Left cardiac atrium (tissue), 4 donors: ENCODE measurements at regions not wholly inside any gene's neighbourhood (a gene's known extent, or its start where the extent isn't known, plus 50 kb on each side); places are given as distances from the start of the nearest gene placed in this dataset.
A peak's percentile ranks its signal among the peaks of the same experiment; 100 is the strongest.

Source experiments
- ATAC-seq, 2 donors: fragments of 200-7000 bp; cut with Tn5 transposase; one replicate each; pipeline ENCODE4 v1.9.1; 2020; ENCODE audit warnings: mild to moderate bottlenecking in 2 of 2, moderate library complexity in 2 of 2
- DNase-seq: peaks from one replicate; pipeline ENCODE4 v3.0.0-alpha.2; 2020
- intact Hi-C, 2 donors: fragments of 100-400 bp; cut with DNase I; formaldehyde crosslinking; loops; one replicate each; pipeline versions ENCODE4 v1.14.1 to v1.15.1; 2022 to 2023
- donor health status: DM: no; HTN: yes; CAD: no.
- donor health status: DM: no; HTN: yes; CAD: no; lungs with severe emphysema.
- donor health status: DM: yes; HTN: yes; CAD: no.
- donor health status: Dilated cardiomyopathy.

DNA sequence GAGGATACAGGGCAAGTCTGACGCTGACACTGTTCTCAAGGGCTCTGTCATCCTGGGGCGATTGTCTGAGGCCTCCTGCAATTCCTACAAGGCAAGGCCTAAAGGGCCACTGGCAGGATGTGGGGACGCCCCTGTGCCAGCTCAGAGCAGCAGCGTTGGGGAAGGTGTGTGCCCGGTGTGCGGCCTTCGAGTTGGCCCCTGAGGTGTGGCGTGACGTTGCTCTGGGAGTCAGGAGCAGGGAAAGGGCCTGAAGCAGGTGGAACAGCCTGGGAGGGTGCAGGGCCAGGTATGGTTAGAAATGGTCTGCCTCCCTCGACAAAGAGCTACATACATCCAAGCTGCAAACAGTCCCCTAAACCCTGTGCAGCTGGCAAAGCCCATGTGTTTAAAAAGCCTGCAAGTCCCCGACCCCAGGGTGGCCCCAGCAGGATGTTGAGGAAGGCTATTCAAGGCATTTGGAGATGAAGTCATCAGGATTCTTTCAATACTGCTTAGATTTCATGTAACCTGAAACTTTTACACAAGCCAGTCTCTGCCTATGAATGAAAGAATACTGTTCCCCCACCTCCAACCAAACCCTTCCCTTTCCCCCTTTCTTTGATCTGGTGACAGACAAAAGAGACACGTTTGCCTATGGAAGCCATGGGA, 142.5 kb upstream of the TNS3 start:
- no peak for ATAC-seq
- intact Hi-C loops, result no loop called here
- no peak for DNase-seq

DNA sequence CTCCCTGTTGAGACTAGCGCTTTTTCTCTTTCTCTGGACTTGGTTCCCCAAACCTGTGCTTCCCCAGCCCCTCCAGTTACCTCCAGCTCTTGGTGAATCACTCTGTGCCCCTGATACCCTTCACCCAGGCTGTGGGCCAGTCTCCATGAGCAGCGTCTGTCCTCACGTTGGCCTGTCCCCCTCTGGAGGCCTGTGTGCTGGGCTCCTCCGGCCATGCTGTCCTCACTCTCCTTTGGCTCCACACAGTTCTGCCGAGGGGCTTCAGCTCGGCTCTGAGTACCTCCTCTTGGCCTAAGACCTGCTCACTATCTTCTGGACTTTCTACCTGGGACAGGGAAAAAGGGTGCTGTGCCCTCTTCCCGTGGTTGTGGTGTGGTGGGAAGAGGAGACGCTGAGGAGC, 140.2 kb upstream of the TNS3 start:
- ATAC-seq (no peak), DNase-seq (no peak)
- intact Hi-C loops, result no loop called here

DNA sequence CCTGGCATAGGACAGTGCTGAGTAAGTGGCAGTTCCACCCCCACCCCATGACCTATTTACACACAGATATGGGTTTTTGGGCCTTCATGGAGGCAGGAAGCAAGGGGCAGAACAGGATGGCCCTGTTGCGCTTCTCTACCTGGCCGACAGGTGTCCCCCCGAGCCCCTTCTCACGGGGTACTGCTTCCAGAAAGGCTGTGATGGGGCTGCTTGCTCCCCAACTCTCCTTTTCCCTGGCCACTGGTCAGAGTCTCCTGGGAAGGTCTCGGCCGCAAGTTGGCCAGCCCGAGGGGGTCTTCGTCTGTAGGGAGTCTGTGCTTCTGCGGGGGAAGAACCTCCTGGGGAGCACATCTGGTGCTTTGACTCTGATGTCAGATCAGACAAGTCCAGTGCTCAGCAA, 139.8 kb upstream of the TNS3 start:
- ATAC-seq, result no peak
- intact Hi-C loops, result no loop called here

DNA sequence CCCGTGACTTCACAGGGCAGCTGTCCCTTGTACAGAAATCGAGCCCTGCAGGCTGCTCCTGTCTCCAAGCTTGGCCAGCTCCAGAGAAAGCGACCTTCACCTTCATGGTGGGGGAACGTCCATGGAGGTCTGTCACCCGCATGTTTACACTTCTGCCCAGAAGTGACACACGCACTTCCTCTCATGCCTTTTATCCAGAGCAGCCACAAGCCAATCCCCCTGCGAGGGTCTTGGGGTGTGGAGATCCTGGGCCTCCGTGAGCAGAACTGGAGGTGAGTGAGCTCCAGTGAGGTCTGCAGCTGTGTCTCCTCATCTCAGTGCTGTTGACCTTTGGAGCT, 139.0 kb upstream of the TNS3 start:
- intact Hi-C loops, result no loop called here
- DNase-seq, result no peak
- ATAC-seq, result no peak

More for the DNA sequence above, 139.8 kb upstream of the TNS3 start:
- no peak for DNase-seq

DNA sequence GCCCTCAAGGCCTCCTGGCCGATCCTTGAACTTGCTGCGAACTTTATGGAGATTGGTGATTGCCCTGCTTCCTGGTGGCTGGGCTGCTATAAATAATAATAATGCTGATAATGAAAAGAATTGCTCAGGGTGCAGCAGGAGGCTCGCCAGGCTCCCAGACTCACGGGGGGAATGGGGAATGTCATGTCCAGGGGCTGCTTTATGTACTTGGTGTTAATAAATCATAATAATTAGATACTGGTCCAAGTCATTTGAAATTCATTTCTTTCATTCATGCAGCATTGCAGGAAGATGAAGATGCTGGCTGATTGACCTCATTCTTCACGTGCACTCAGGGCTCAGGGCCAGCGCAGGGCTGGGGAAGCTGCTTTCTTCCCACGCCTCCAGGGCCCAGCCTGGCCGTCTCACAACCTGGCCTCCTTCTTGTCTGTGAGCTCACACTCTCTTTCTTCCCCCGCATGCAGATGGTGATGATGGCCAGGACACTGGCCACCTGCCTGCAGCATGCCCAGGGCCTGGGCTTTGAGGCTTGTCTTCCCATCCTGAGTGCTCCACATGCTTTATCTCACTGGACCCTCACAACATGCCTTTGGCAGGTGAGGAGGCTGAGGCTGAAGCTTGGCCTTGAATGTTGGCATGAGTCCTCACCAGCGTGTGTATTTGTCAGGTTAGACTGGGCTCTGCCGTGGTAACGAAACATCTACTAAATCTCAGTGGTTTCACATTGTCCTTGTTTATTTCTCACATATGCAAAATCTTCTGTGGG, 138.4 kb upstream of the TNS3 start:
- peak; percentile 56 for DNase-seq

DNA sequence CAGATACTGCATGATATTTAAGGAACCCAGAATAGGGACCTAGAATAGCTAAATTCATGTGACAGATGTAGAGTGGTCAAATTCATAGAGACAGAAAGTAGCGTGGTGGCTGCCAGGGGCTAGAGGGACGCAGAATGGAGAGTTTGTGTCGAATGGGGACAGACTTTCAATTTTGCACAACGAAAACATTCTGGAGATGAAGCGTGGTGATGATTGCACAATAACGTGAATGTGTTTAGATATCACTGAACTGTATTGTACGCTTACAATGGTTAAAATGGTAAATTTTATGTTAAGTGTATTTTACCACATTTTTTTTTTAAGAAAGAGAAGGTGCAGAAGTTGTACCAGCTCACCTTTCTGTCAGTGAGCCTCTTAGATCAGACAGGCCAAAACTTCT, 137.8 kb upstream of the TNS3 start:
- DNase-seq, result no peak
- ATAC-seq, result no peak
- intact Hi-C loops, result no loop called here

More for the DNA sequence above, 138.4 kb upstream of the TNS3 start:
- intact Hi-C loops, result no loop called here
- peak; percentile 50 to 86 for ATAC-seq

DNA sequence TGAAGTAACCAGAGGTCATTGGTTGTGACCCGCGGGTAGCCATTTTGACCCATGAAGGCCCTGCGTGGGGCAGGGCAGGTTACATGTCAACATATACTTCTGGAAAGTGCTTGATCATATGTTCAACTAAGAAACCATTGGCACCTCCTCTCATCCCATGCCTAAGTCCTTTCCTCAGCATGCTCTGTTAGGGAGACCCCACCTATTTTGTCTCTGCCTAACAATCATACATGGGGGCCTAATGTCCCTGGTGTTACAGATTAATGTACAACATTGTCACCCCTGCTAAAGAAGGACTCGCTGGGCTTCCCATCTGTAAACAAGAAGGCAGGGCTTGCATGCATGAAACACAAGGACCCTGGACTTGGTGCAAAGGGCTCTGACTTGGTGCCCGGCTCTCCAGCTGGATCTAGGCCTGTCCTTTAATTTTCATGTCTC, 133.7 kb upstream of the TNS3 start:
- DNase-seq (no peak), ATAC-seq (no peak)
- intact Hi-C loops, result no loop called here

DNA sequence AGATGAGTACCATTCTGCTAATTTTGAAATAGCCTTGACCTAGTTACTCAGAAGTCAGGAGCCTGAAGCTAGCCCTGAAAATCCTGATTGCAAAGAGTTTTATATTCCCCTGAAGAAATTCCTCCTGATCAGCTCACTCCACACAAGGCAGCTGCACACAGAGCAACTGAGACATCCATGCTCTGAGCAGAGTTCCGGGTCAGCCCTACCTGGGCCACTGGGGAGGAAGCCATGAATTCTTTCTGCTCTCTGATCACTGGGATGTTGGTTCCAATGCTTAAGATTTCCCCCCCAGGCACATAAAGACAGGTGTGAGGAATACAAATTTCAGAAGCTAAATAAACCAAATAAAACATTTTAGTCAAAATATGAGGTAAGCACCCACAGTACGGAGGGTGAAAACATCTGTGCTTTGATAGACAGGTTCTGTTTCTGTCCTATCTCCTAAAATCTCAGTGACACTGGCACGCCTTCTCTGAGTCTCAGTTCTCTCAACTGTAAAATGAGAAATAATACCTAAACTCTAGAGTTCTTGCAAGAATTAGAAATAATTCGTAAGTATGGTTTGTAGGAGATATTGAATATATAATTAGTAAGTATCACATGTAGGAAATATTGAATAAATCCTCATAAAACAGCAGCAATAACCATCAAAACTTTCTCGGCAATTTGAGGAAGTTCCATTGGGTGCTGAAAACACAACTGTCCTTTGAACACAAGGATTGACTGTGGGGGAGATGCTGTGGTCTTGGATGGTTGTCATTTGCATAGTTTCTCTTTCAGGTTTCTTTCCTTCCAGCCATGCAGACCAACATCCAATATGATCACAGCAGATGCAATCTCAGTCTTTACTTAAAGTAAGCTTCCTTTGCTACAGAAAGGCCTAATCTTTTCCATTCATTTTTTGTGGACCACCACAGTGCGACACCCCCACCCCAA, 133.0 kb upstream of the TNS3 start:
- DNase-seq, result no peak
- intact Hi-C loops, result no loop called here
- no peak for ATAC-seq

DNA sequence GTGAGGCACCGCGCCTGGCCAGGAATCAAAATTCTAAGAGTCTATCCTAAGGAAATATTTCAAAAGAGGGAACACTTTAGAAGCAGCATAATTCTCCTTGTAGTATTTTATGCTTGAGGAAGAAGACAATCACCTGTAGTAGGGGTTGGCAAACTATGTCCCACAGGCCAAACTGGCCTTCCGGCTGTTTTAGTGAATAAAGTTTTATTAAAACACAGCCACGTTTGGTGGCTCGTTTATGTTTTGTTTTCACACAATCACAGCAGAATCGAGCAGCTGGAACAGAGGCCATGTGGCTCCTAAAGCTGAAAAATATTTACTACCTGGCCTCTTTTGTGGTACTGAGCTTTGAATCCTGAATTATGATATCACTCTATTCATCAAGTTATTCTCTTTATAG, 131.7 kb upstream of the TNS3 start:
- DNase-seq (no peak), ATAC-seq (no peak)
- intact Hi-C loops, result no loop called here

DNA sequence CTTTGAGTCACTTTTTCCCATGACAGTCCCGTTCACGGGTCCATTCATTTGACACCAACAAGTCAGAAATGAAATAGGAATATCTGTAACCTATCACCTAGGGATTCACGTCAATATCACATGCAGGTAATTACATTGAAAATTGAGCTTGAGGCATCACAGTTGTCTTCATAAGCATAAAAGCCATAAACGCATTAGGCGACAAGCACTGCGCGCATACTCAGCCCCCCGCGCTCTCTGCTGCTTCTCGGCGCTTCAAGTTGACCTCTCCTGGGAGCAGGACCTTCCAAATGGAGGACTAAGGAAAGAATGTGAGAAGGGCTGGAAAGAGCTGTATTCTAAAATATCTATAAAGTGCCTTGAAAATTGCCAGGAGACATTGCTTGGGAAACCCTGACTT, 130.5 kb upstream of the TNS3 start:
- no peak for DNase-seq
- intact Hi-C loops, result no loop called here
- no peak for ATAC-seq

DNA sequence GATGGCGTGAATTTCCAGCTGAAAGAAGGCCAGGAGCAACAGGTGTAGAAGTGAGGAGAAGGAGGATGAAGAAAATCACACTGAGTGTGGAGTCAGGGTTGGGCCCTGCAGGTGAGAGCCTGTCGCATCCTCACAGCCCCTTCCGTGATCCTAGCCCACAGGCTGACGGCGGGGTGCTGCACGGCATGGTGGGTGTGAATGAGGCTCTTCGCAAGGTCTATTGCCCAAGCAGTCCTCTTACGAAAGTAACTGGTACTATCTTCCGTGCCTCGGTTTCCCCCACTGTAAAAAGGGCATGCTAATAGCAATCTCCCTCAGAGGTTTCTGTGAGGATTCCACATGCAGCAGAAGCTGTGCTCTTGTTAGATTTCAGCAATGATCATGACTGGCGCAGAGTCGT, 129.9 kb upstream of the TNS3 start:
- intact Hi-C loops, result no loop called here
- no peak for ATAC-seq

DNA sequence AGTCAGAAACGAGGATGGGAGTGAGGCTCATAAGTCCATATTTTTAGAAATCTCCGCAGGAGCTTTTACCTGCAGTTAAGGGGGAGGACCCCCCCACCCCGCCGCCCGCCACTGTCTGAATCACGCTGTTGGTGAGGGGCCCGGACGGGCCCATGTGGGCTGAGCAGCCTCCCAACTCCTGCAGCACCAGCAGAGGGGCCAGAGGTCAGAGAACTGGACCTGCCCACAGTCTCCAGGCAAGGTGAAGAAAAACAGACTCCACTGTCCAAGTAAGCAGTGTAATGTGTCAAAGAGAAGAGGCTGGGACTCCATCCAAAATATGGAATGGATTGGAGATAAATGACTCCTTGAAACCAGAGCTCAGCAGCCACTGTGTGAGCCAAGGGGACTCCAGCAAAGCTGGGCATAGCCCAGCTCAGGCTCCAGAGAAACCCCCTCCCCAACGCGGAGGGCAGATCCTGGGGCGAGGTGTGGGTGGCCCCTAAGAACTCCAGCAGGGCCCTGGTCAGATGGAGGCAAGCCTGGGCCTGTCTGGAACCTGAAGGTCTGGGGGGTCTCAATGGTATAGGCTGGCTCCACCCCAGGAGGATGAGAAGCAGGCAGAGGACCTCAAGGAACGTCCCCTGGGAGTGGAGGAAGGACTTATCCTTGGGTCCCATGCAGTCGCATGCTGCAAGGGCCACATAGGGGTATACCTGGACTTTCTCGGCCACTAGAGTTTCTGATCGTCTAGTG, 128.5 kb upstream of the TNS3 start:
- DNase-seq (no peak), ATAC-seq (peak in 1 of 2 donors; percentile 32)
- intact Hi-C loops, result no loop called here

More for the DNA sequence above, 129.9 kb upstream of the TNS3 start:
- no peak for DNase-seq

DNA sequence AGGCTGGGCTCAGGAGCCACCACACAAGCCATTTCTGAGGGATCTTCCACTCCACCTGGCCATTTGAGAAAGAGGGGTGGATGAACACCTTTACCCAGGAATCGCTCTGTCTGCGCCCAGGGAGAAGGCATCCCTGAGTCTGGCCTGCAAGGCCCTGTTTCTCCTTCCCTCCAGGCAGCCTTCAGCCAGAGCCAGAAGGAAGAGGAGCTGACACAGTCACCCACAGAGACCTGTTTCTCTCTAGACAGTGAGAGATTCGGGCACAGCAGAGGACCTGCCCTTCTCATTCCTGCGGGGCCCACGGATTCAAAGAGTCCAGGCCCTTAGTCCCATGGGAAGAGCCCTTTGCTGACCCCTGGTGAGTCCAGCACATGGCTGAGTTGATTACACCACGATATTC, 127.5 kb upstream of the TNS3 start:
- no peak for ATAC-seq
- intact Hi-C loops, result no loop called here
- no peak for DNase-seq

DNA sequence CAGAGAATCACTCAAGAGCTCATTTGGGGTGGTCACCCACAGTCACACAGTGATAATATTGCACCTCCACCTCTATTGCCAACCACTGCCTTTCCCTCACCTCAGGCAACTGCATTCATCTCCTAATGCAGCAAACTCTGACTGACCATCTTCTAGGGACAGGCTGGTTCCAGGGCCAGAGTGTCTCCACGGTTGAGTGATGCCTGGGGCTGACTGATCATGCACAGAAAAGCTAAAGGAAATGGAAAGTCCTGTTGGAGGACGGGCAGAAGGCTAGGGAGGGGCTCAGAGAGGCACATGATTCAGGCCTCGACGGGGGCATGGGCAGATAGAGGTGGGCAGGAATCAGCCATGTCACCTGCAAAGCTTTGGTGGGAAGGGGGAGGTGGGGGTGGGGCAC, 127.1 kb upstream of the TNS3 start:
- ATAC-seq, result no peak
- intact Hi-C loops, result no loop called here
- no peak for DNase-seq

DNA sequence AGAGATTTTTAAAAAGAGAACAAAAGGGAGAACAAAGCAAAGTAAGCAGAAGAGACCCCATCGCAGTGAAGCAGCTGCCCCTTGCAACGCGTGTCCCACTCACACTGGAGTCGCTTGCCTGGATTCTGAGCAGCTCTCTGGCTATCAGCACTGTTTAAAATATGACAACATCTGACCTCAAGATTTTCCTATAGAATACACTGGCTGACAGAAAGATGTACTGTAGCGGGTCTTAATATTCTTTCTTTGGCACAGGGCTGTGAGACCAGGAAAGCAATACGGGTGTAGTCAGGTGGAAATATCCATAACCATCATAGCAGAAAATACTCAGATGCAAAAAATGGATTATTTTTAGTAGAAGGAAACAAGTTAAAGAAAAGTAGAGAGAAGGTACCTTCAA, 125.7 kb upstream of the TNS3 start:
- no peak for ATAC-seq
- no peak for DNase-seq
- intact Hi-C loops, result no loop called here

DNA sequence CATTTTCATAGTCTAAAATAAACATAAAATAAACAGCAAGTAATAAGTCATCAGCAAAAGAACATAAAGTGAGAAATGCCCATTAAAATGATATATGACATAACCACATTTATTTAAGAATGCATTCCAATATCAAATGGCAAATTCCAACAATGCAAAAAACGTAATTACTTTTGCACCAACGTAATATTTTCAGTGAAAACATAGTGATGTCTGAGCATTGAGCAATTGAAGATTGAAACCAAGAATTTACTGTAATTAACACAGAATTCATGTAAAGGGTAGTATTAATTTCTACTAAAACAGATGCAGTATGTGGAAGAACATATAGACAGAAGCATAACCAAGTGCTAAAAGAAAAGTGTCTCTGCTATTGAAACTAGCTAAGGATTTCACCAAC, 123.0 kb upstream of the TNS3 start:
- intact Hi-C loops, result no loop called here
- ATAC-seq (no peak), DNase-seq (no peak)

DNA sequence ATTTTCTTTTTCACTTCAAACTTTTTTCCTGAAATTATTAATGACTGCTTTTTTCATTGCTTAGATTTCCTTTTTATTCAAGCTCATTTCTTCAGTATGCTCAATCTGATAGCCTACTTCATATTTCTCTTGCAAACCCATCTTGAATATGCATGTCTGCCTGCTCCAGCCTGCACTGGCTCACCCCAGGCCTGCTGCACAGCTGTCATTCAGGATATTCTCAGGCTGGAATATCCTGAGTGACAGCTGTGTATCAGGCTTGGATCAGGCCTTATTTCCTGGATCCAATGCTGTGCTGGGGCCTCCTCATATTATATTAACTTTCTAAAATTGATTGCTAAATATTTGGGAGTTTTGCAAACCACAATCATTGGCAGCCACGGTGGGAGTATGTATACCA, 120.2 kb upstream of the TNS3 start:
- intact Hi-C loops, result no loop called here
- no peak for ATAC-seq

DNA sequence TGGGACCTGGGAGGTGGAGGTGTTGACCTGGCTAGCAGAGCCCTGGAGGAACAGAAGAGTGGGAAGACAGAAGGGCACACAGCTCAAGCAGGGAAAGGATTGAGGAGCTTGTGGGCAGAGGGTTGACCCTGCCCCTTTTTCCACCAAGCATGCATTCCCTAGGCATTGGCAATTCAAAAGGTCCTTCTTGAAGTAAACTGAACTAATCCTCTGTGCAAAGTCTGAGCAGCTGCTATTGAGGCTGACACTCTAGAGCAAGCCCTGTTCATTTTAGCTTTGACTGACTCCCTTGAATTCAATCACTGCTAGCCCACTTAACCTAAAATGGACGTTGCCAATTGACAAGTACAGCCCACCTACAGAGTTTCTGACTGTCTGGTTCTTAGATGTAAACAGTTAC, 116.5 kb upstream of the TNS3 start:
- no peak for ATAC-seq
- intact Hi-C loops, result no loop called here
- no peak for DNase-seq

More for the DNA sequence above, 120.2 kb upstream of the TNS3 start:
- no peak for DNase-seq

DNA sequence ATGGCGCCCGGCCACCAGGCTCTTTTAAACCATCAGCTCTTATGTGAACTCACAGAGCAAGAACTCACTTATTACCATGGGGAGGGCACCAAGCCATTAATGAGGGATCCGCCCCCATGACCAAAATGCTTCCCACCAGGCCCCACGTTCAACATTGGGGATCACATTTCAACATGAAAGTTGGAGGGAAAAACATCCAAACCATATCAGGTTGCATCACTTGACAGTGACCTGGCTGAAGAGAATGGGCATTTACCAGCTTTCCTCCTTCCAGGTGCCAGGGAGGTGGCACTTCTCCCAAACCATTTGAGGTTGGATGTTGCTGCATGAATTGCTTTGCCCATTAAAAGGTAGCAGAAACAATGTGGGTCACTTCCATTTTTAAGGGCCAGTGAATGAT, 115.6 kb upstream of the TNS3 start:
- ATAC-seq (no peak), DNase-seq (no peak)
- intact Hi-C loops, result no loop called here
